ENCODE measurements at regions not wholly inside any gene's neighbourhood (a gene's known extent, or its start where the extent isn't known, plus 50 kb on each side); places are given as distances from the start of the nearest gene placed in this dataset.
"Not testable (repeated sequence)": the region's sequence is repeated elsewhere in the genome, so short reads cannot be mapped to it uniquely, and the experiment has no call there.

GRCh38 chr9:62798884-62799850, 1609.3 kb downstream of the SPATA31A7 start:
- H3K9me3 Mint-ChIP-seq; H3K27ac ChIP-seq (ENCODE audit: low read length): not testable (repeated sequence)

DNA sequence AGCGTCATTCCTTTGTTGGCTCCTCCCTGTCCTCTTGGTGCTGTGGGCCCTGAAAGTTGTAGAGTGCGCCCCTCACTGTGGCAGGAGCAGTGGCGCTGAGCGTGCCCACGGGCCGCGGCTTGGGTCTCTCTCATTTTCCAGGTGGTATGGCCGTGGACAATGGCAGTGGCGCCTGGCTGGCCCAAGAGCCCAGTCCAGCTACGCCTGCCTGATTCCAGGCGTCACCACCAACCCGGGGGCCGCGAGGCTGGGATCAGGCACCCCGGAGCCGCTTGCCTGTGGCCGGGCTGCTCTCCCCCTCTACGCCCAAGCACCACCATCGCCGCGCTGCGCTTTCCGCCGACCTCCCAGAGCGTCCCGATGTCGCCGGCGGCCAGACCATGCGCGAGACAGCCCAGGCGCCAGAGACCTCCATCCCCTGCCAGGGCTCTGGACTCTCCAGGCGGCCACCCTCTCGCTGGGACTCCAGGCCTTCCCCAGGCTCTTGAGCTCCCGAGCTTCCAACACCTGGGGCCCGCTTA, 1610.1 kb downstream of the SPATA31A7 start:
- H3K9me3 ChIP-seq (ENCODE audit: control insufficient read depth, insufficient read depth, low read length); intact Hi-C loops (cut with micrococcal nuclease); H3K9me3 Mint-ChIP-seq; H3K27me3 ChIP-seq (ENCODE audit: control insufficient read depth, insufficient read depth, low read length); H3K36me3 ChIP-seq (ENCODE audit: control insufficient read depth, insufficient read depth, low read length); H3K36me3 Mint-ChIP-seq; ATAC-seq: not testable (repeated sequence)
- Mint-ChIP-seq H3K27ac (peak overlapping the region in 1 of 2 donors; percentile 23), H3K4me1 (peaks cover 32 to 38% of the 10 kb centered on the region in 2 donors), H3K27me3 (ENCODE audit: low read depth in 2 of 2) (peaks cover 34 to 45% of the 10 kb centered on the region in 2 donors), H3K4me3 (peak overlapping the region; percentile 2)
- H3K27ac ChIP-seq (ENCODE audit: low read length) = peak overlapping the region; percentile 30
- 10% methylated on average over 36 of the region's 36 CpGs for WGBS (ENCODE audit: insufficient coverage)
- peak overlapping the region; percentile 24 for H3K4me3 ChIP-seq (ENCODE audit: low read length)
- H3K4me1 ChIP-seq (ENCODE audit: control insufficient read depth, insufficient read depth, low read length) = peaks cover 35% of the 10 kb centered on the region
- peak in 1 of 2 donors; percentile 35 for DNase-seq

More at GRCh38 chr9:62798884-62799850, 1609.3 kb downstream of the SPATA31A7 start:
- ATAC-seq = peak in 1 of 3 donors; percentile 25
- H3K36me3 ChIP-seq (ENCODE audit: control insufficient read depth, insufficient read depth, low read length); H3K9me3 ChIP-seq (ENCODE audit: control insufficient read depth, insufficient read depth, low read length); H3K27me3 ChIP-seq (ENCODE audit: control insufficient read depth, insufficient read depth, low read length); H3K36me3 Mint-ChIP-seq; intact Hi-C loops (cut with micrococcal nuclease): not testable (repeated sequence)
- Mint-ChIP-seq H3K27ac (peak overlapping the region in 1 of 2 donors; percentile 23), H3K27me3 (ENCODE audit: low read depth in 2 of 2) (peaks cover 27 to 38% of the 10 kb centered on the region in 2 donors), H3K4me1 (peaks cover 32 to 38% of the 10 kb centered on the region in 2 donors), H3K4me3 (peak overlapping the region; percentile 33)
- H3K4me3 ChIP-seq (ENCODE audit: low read length) = peak overlapping the region; percentile 24
- 16% methylated on average over 30 of the region's 35 CpGs for WGBS (ENCODE audit: insufficient coverage)
- peaks cover 35% of the 10 kb centered on the region for H3K4me1 ChIP-seq (ENCODE audit: control insufficient read depth, insufficient read depth, low read length)
- peak in 1 of 2 donors; percentile 58 for DNase-seq

GRCh38 chr9:62800451-62801371, 1610.9 kb downstream of the SPATA31A7 start:
- peak in 1 of 2 donors; percentile 37 for DNase-seq
- H3K27ac Mint-ChIP-seq = peak overlapping the region in 1 of 2 donors; percentile 0
- ATAC-seq; intact Hi-C loops (cut with micrococcal nuclease); H3K27ac ChIP-seq (ENCODE audit: low read length); H3K36me3 ChIP-seq (ENCODE audit: control insufficient read depth, insufficient read depth, low read length); H3K36me3 Mint-ChIP-seq; H3K9me3 Mint-ChIP-seq; H3K27me3 ChIP-seq (ENCODE audit: control insufficient read depth, insufficient read depth, low read length); H3K9me3 ChIP-seq (ENCODE audit: control insufficient read depth, insufficient read depth, low read length): not testable (repeated sequence)
- peak overlapping the region; percentile 24 for H3K4me3 ChIP-seq (ENCODE audit: low read length)
- H3K4me1 ChIP-seq (ENCODE audit: control insufficient read depth, insufficient read depth, low read length) = peaks cover 35% of the 10 kb centered on the region
- H3K4me1 Mint-ChIP-seq = peaks cover 32 to 38% of the 10 kb centered on the region in 2 donors
- WGBS (ENCODE audit: insufficient coverage) = 35% methylated on average over 28 of the region's 30 CpGs
- peaks cover 38 to 52% of the 10 kb centered on the region in 2 donors for H3K27me3 Mint-ChIP-seq (ENCODE audit: low read depth in 2 of 2)
- peak overlapping the region; percentile 65 for H3K4me3 Mint-ChIP-seq

GRCh38 chr9:62801372-62801811, 1611.6 kb downstream of the SPATA31A7 start:
- Mint-ChIP-seq H3K4me1 (peaks cover 32 to 38% of the 10 kb centered on the region in 2 donors), H3K27ac (peak overlapping the region; percentile 32 to 77), H3K27me3 (ENCODE audit: low read depth in 2 of 2) (peaks cover 40 to 53% of the 10 kb centered on the region in 2 donors), H3K4me3 (peak overlapping the region; percentile 65)
- H3K9me3 ChIP-seq (ENCODE audit: control insufficient read depth, insufficient read depth, low read length); H3K27me3 ChIP-seq (ENCODE audit: control insufficient read depth, insufficient read depth, low read length); H3K27ac ChIP-seq (ENCODE audit: low read length); H3K9me3 Mint-ChIP-seq; intact Hi-C loops (cut with micrococcal nuclease); H3K36me3 ChIP-seq (ENCODE audit: control insufficient read depth, insufficient read depth, low read length); H3K36me3 Mint-ChIP-seq: not testable (repeated sequence)
- peak in 1 of 3 donors; percentile 35 for ATAC-seq
- 22% methylated on average over 15 of the region's 15 CpGs for WGBS (ENCODE audit: insufficient coverage)
- Histone ChIP-seq H3K4me1 (ENCODE audit: control insufficient read depth, insufficient read depth, low read length) (peaks cover 35% of the 10 kb centered on the region), H3K4me3 (ENCODE audit: low read length) (peak overlapping the region; percentile 41)
- peak in 1 of 2 donors; percentile 40 for DNase-seq

GRCh38 chr9:62801961-62802718, 1612.3 kb downstream of the SPATA31A7 start:
- peak overlapping the region; percentile 32 to 77 for H3K27ac Mint-ChIP-seq
- H3K9me3 Mint-ChIP-seq; H3K9me3 ChIP-seq (ENCODE audit: control insufficient read depth, insufficient read depth, low read length); H3K36me3 ChIP-seq (ENCODE audit: control insufficient read depth, insufficient read depth, low read length); H3K36me3 Mint-ChIP-seq; intact Hi-C loops (cut with micrococcal nuclease); H3K27me3 ChIP-seq (ENCODE audit: control insufficient read depth, insufficient read depth, low read length): not testable (repeated sequence)
- DNase-seq (peak; percentile 77 to 82), ATAC-seq (peak; percentile 97 to 98 (median 98))
- peak overlapping the region; percentile 41 for H3K4me3 ChIP-seq (ENCODE audit: low read length)
- peak overlapping the region; percentile 77 for H3K27ac ChIP-seq (ENCODE audit: low read length)
- peaks cover 41 to 53% of the 10 kb centered on the region in 2 donors for H3K27me3 Mint-ChIP-seq (ENCODE audit: low read depth in 2 of 2)
- peaks cover 32 to 38% of the 10 kb centered on the region in 2 donors for H3K4me1 Mint-ChIP-seq
- WGBS (ENCODE audit: insufficient coverage) = 5% methylated on average over 63 of the region's 63 CpGs
- H3K4me1 ChIP-seq (ENCODE audit: control insufficient read depth, insufficient read depth, low read length) = peaks cover 35% of the 10 kb centered on the region
- H3K4me3 Mint-ChIP-seq = peak overlapping the region; percentile 65

DNA sequence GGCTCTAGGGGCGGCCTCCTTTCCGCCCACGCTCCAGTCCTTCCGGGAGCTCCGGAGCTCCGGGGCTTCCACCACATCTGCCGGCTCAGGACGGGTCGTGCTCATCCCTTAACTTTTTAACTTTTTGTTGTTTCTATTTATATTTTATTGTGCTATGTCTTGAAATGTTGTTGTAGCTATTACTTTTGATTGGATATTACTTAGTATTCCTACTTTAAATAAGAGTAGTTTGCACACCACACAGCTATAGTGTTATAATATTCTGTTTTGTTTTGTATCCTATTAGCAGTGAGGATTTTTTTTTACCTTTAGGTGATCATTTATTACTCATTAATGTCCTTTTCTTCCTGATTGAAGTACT, 1612.9 kb downstream of the SPATA31A7 start:
- H3K27ac ChIP-seq (ENCODE audit: low read length) = peak overlapping the region; percentile 77
- H3K9me3 Mint-ChIP-seq; H3K9me3 ChIP-seq (ENCODE audit: control insufficient read depth, insufficient read depth, low read length); H3K36me3 Mint-ChIP-seq; intact Hi-C loops (cut with micrococcal nuclease); H3K36me3 ChIP-seq (ENCODE audit: control insufficient read depth, insufficient read depth, low read length); DNase-seq; H3K27me3 ChIP-seq (ENCODE audit: control insufficient read depth, insufficient read depth, low read length); ATAC-seq: not testable (repeated sequence)
- peaks cover 35% of the 10 kb centered on the region for H3K4me1 ChIP-seq (ENCODE audit: control insufficient read depth, insufficient read depth, low read length)
- 27% methylated on average over 6 of the region's 9 CpGs for WGBS (ENCODE audit: insufficient coverage)
- peak overlapping the region; percentile 41 for H3K4me3 ChIP-seq (ENCODE audit: low read length)
- Mint-ChIP-seq H3K27ac (peak overlapping the region; percentile 1 to 77), H3K27me3 (ENCODE audit: low read depth in 2 of 2) (peaks cover 41 to 53% of the 10 kb centered on the region in 2 donors), H3K4me1 (peaks cover 32 to 38% of the 10 kb centered on the region in 2 donors), H3K4me3 (peak overlapping the region; percentile 65)
